Liver (tissue), 3 donors: ENCODE measurements at regions not wholly inside any gene's neighbourhood (a gene's known extent, or its start where the extent isn't known, plus 50 kb on each side); places are given as distances from the start of the nearest gene placed in this dataset.

Experiments
- EGR1 ChIP-seq, 2 donors: IDR thresholded peaks; 2 replicates each; pipeline ENCODE4 v1.6.1; 2016 to 2018; ENCODE audit warnings: antibody characterized with exemption in 2 of 2, low read depth in 2 of 2
- HNF4A ChIP-seq, 2 donors: conservative IDR thresholded peaks; 2 replicates each; pipeline ENCODE4 v1.6.1; 2016; ENCODE audit warnings: antibody characterized with exemption in 2 of 2, mild to moderate bottlenecking in 2 of 2
- RXRA ChIP-seq, 2 donors: IDR thresholded peaks; 2 replicates each; pipeline ENCODE4 v1.6.1; 2017 to 2018; ENCODE audit warnings: antibody characterized with exemption in 2 of 2, mild to moderate bottlenecking in 1 of 2
- TF ChIP-seq, protein P1 (sequence below): fragments of 150-350 bp; IDR thresholded peaks from 2 replicates; pipeline ENCODE4 v1.5.1; 2017; ENCODE audit warnings: improper control_type of control experiment, low read depth, low read length; ENCODE audit not compliant: missing input control
- TF ChIP-seq, protein P2 (sequence below): IDR thresholded peaks from 2 replicates; pipeline ENCODE4 v1.6.1; 2016; ENCODE audit warnings: antibody characterized with exemption, mild to moderate bottlenecking
- TF ChIP-seq, protein P3 (sequence below): IDR thresholded peaks from 2 replicates; pipeline ENCODE4 v1.6.1; 2016; ENCODE audit warnings: antibody characterized with exemption
- donor health status: healthy.
- donor health status: healthy.

DNA sequence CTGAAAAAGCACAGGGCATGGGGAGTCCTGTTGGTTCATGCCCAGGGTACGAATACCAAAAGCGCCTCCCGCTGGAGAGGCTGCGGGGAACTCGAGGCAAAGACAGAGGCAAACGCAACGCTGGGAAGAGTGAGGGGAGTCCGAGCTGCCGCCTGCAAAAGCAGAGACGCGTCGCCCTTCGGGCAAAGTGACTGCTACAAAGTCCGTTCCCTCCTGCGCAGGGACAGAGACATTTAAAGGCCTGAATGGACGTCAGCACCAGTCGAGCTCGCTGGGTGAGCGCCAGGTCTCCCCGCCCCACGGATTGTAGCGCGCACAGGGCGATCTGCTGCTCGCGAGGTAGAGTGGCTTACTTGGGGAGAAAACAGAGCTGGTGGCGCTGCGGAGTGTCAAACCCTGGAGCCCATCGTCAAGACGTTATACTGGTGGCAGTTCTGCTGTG lies 732.8 kb downstream of the ZWINT start:
- TF ChIP-seq, protein P1, sequence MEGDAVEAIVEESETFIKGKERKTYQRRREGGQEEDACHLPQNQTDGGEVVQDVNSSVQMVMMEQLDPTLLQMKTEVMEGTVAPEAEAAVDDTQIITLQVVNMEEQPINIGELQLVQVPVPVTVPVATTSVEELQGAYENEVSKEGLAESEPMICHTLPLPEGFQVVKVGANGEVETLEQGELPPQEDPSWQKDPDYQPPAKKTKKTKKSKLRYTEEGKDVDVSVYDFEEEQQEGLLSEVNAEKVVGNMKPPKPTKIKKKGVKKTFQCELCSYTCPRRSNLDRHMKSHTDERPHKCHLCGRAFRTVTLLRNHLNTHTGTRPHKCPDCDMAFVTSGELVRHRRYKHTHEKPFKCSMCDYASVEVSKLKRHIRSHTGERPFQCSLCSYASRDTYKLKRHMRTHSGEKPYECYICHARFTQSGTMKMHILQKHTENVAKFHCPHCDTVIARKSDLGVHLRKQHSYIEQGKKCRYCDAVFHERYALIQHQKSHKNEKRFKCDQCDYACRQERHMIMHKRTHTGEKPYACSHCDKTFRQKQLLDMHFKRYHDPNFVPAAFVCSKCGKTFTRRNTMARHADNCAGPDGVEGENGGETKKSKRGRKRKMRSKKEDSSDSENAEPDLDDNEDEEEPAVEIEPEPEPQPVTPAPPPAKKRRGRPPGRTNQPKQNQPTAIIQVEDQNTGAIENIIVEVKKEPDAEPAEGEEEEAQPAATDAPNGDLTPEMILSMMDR = no peak
- no peak for TF ChIP-seq EGR1 (IDR thresholded peaks at IDR 0.05; ENCODE audit: low read depth in 2 of 2)
- TF ChIP-seq HNF4A (conservative IDR thresholded peaks at IDR 0.05) = no peak
- TF ChIP-seq, protein P2, sequence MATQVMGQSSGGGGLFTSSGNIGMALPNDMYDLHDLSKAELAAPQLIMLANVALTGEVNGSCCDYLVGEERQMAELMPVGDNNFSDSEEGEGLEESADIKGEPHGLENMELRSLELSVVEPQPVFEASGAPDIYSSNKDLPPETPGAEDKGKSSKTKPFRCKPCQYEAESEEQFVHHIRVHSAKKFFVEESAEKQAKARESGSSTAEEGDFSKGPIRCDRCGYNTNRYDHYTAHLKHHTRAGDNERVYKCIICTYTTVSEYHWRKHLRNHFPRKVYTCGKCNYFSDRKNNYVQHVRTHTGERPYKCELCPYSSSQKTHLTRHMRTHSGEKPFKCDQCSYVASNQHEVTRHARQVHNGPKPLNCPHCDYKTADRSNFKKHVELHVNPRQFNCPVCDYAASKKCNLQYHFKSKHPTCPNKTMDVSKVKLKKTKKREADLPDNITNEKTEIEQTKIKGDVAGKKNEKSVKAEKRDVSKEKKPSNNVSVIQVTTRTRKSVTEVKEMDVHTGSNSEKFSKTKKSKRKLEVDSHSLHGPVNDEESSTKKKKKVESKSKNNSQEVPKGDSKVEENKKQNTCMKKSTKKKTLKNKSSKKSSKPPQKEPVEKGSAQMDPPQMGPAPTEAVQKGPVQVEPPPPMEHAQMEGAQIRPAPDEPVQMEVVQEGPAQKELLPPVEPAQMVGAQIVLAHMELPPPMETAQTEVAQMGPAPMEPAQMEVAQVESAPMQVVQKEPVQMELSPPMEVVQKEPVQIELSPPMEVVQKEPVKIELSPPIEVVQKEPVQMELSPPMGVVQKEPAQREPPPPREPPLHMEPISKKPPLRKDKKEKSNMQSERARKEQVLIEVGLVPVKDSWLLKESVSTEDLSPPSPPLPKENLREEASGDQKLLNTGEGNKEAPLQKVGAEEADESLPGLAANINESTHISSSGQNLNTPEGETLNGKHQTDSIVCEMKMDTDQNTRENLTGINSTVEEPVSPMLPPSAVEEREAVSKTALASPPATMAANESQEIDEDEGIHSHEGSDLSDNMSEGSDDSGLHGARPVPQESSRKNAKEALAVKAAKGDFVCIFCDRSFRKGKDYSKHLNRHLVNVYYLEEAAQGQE = no peak
- no peak for TF ChIP-seq RXRA (IDR thresholded peaks at IDR 0.05)
- TF ChIP-seq, protein P3, sequence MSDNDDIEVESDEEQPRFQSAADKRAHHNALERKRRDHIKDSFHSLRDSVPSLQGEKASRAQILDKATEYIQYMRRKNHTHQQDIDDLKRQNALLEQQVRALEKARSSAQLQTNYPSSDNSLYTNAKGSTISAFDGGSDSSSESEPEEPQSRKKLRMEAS = no peak
